ENCODE measurements at regions not wholly inside any gene's neighbourhood (a gene's known extent, or its start where the extent isn't known, plus 50 kb on each side); places are given as distances from the start of the nearest gene placed in this dataset.

DNA sequence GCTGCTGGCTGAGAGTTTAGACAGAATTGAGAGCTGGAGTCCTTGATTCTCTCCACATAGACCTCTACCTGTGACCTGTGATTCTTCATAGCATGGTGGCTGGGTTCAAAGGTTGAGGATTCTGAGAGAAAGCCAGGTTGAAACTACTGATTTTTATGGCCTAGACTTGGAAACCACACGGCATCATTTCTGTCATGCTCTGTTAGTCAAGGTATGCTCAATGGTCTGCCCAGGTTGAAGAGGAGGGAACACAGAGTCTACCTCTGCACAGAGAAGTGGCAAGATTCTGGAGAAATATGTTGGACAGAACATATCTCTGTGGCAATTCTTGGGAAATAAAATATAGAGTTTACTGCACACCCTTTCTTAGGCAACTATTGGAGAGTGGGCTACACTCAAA is 57.2 kb upstream of the CXorf66 start:
- TF ChIP-seq, protein P1, sequence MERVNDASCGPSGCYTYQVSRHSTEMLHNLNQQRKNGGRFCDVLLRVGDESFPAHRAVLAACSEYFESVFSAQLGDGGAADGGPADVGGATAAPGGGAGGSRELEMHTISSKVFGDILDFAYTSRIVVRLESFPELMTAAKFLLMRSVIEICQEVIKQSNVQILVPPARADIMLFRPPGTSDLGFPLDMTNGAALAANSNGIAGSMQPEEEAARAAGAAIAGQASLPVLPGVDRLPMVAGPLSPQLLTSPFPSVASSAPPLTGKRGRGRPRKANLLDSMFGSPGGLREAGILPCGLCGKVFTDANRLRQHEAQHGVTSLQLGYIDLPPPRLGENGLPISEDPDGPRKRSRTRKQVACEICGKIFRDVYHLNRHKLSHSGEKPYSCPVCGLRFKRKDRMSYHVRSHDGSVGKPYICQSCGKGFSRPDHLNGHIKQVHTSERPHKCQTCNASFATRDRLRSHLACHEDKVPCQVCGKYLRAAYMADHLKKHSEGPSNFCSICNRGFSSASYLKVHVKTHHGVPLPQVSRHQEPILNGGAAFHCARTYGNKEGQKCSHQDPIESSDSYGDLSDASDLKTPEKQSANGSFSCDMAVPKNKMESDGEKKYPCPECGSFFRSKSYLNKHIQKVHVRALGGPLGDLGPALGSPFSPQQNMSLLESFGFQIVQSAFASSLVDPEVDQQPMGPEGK (CRISPR knock-in tag; IDR thresholded peaks at IDR 0.05; ENCODE audit: borderline replicate concordance) = no peak
- TF ChIP-seq, protein P2, sequence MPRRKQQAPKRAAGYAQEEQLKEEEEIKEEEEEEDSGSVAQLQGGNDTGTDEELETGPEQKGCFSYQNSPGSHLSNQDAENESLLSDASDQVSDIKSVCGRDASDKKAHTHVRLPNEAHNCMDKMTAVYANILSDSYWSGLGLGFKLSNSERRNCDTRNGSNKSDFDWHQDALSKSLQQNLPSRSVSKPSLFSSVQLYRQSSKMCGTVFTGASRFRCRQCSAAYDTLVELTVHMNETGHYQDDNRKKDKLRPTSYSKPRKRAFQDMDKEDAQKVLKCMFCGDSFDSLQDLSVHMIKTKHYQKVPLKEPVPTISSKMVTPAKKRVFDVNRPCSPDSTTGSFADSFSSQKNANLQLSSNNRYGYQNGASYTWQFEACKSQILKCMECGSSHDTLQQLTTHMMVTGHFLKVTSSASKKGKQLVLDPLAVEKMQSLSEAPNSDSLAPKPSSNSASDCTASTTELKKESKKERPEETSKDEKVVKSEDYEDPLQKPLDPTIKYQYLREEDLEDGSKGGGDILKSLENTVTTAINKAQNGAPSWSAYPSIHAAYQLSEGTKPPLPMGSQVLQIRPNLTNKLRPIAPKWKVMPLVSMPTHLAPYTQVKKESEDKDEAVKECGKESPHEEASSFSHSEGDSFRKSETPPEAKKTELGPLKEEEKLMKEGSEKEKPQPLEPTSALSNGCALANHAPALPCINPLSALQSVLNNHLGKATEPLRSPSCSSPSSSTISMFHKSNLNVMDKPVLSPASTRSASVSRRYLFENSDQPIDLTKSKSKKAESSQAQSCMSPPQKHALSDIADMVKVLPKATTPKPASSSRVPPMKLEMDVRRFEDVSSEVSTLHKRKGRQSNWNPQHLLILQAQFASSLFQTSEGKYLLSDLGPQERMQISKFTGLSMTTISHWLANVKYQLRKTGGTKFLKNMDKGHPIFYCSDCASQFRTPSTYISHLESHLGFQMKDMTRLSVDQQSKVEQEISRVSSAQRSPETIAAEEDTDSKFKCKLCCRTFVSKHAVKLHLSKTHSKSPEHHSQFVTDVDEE (CRISPR knock-in tag; IDR thresholded peaks at IDR 0.05) = no peak
- TF ChIP-seq, protein P3, sequence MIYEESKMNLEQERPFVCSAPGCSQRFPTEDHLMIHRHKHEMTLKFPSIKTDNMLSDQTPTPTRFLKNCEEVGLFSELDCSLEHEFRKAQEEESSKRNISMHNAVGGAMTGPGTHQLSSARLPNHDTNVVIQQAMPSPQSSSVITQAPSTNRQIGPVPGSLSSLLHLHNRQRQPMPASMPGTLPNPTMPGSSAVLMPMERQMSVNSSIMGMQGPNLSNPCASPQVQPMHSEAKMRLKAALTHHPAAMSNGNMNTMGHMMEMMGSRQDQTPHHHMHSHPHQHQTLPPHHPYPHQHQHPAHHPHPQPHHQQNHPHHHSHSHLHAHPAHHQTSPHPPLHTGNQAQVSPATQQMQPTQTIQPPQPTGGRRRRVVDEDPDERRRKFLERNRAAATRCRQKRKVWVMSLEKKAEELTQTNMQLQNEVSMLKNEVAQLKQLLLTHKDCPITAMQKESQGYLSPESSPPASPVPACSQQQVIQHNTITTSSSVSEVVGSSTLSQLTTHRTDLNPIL (CRISPR knock-in tag; IDR thresholded peaks at IDR 0.05; ENCODE audit: low read depth) = no peak
- TF ChIP-seq ISL1 (CRISPR knock-in tag; IDR thresholded peaks at IDR 0.05) (no peak), ESRRG (CRISPR knock-in tag; IDR thresholded peaks at IDR 0.05) (no peak), ZC3H10 (CRISPR knock-in tag; IDR thresholded peaks at IDR 0.05) (no peak), ZFP30 (CRISPR knock-in tag; IDR thresholded peaks at IDR 0.05) (no peak), GLIS3 (CRISPR knock-in tag; IDR thresholded peaks at IDR 0.05) (no peak), ZNF565 (CRISPR knock-in tag; conservative IDR thresholded peaks at IDR 0.05; ENCODE audit: low read depth) (no peak), ZNF70 (CRISPR knock-in tag; IDR thresholded peaks at IDR 0.05) (no peak), RARB (CRISPR knock-in tag; IDR thresholded peaks at IDR 0.05) (no peak)
- TF ChIP-seq, protein P4, sequence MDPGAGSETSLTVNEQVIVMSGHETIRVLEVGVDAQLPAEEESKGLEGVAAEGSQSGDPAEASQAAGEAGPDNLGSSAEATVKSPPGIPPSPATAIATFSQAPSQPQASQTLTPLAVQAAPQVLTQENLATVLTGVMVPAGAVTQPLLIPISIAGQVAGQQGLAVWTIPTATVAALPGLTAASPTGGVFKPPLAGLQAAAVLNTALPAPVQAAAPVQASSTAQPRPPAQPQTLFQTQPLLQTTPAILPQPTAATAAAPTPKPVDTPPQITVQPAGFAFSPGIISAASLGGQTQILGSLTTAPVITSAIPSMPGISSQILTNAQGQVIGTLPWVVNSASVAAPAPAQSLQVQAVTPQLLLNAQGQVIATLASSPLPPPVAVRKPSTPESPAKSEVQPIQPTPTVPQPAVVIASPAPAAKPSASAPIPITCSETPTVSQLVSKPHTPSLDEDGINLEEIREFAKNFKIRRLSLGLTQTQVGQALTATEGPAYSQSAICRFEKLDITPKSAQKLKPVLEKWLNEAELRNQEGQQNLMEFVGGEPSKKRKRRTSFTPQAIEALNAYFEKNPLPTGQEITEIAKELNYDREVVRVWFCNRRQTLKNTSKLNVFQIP (CRISPR knock-in tag; IDR thresholded peaks at IDR 0.05; ENCODE audit: borderline replicate concordance, low read depth) = no peak
